NCI-H82 (cell line): ENCODE measurements at regions not wholly inside any gene's neighbourhood (a gene's known extent, or its start where the extent isn't known, plus 50 kb on each side); places are given as distances from the start of the nearest gene placed in this dataset.
"Not testable (repeated sequence)": the region's sequence is repeated elsewhere in the genome, so short reads cannot be mapped to it uniquely, and the experiment has no call there.

Experiments used
- DNase-seq: peaks from one replicate; lab custom pipeline; 2025; lab: John Stamatoyannopoulos, UW

- DNase-seq: no peak
Measured at GRCh38 chr2:160730296-160730995, 236.8 kb upstream of the RBMS1 start.

GRCh38 chr2:160731415-160731814, 237.8 kb upstream of the RBMS1 start:
- DNase-seq: no peak

- no peak for DNase-seq
Measured at GRCh38 chr2:160731856-160732255, 238.2 kb upstream of the RBMS1 start.

- DNase-seq: no peak
Measured at GRCh38 chr2:160735696-160736095, 242.1 kb upstream of the RBMS1 start.

GRCh38 chr2:160736148-160737028, 242.8 kb upstream of the RBMS1 start:
- DNase-seq: no peak

GRCh38 chr2:160737247-160737646, 243.6 kb upstream of the RBMS1 start:
- no peak for DNase-seq

GRCh38 chr2:160741271-160741670, 247.7 kb upstream of the RBMS1 start:
- DNase-seq: no peak

GRCh38 chr2:160741815-160742214, 248.2 kb upstream of the RBMS1 start:
- peak; percentile 73 for DNase-seq

GRCh38 chr2:160742667-160743066, 249.1 kb upstream of the RBMS1 start:
- DNase-seq: no peak

- DNase-seq: no peak
Measured at GRCh38 chr2:160747501-160748170, 254.0 kb upstream of the RBMS1 start.

- DNase-seq: no peak
Measured at GRCh38 chr2:160751021-160751420, 257.4 kb upstream of the RBMS1 start.

GRCh38 chr2:160752475-160753330, 259.1 kb upstream of the RBMS1 start:
- DNase-seq: no peak

- DNase-seq: no peak
Measured at GRCh38 chr2:160753331-160753654, 259.7 kb upstream of the RBMS1 start.

GRCh38 chr2:160753960-160754359, 260.4 kb upstream of the RBMS1 start:
- DNase-seq: no peak

- DNase-seq: no peak
Measured at GRCh38 chr2:160756481-160756880, 262.9 kb upstream of the RBMS1 start.

- not testable (repeated sequence) for DNase-seq
Measured at GRCh38 chr2:160762493-160763128, 269.0 kb upstream of the RBMS1 start.

- DNase-seq: no peak
Measured at GRCh38 chr2:160783474-160783873, 289.9 kb upstream of the RBMS1 start.

GRCh38 chr2:160784034-160784433, 290.4 kb upstream of the RBMS1 start:
- DNase-seq: no peak

GRCh38 chr2:160790738-160791137, 297.1 kb upstream of the RBMS1 start:
- no peak for DNase-seq

GRCh38 chr2:160791884-160792283, 298.3 kb upstream of the RBMS1 start:
- no peak for DNase-seq

- no peak for DNase-seq
Measured at GRCh38 chr2:160792837-160793236, 299.2 kb upstream of the RBMS1 start.
